Vagina (tissue), 2 donors: ENCODE measurements at regions not wholly inside any gene's neighbourhood (a gene's known extent, or its start where the extent isn't known, plus 50 kb on each side); places are given as distances from the start of the nearest gene placed in this dataset.

Experiments
- POLR2A ChIP-seq, 2 donors: fragments of 450-650 bp; IDR thresholded peaks; one replicate each; pipeline ENCODE4 v1.6.1; 2017; ENCODE audit warnings: antibody characterized with exemption in 2 of 2, mild to moderate bottlenecking in 2 of 2, moderate library complexity in 2 of 2
- POLR2AphosphoS5 ChIP-seq, 2 donors: sonication (generic); formaldehyde crosslinking; IDR thresholded peaks; one replicate each; pipeline ENCODE4 v1.9.0; 2017; ENCODE audit warnings: antibody characterized with exemption in 2 of 2, mild to moderate bottlenecking in 2 of 2, low read depth in 1 of 2; ENCODE audit not compliant: insufficient read depth in 1 of 2
- TF ChIP-seq, protein P1 (sequence below), 3 experiments: fragments of 450-650 bp in 2 of 3; fragments of 200-600 bp in 1 of 3; sonication (generic) in 1 of 3; IDR thresholded peaks; one replicate each; pipeline ENCODE4 v1.5.1; 2017 to 2019; ENCODE audit warnings: antibody characterized with exemption in 3 of 3, mild to moderate bottlenecking in 2 of 3, moderate library complexity in 2 of 3

- TF ChIP-seq, protein P1, sequence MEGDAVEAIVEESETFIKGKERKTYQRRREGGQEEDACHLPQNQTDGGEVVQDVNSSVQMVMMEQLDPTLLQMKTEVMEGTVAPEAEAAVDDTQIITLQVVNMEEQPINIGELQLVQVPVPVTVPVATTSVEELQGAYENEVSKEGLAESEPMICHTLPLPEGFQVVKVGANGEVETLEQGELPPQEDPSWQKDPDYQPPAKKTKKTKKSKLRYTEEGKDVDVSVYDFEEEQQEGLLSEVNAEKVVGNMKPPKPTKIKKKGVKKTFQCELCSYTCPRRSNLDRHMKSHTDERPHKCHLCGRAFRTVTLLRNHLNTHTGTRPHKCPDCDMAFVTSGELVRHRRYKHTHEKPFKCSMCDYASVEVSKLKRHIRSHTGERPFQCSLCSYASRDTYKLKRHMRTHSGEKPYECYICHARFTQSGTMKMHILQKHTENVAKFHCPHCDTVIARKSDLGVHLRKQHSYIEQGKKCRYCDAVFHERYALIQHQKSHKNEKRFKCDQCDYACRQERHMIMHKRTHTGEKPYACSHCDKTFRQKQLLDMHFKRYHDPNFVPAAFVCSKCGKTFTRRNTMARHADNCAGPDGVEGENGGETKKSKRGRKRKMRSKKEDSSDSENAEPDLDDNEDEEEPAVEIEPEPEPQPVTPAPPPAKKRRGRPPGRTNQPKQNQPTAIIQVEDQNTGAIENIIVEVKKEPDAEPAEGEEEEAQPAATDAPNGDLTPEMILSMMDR (IDR thresholded peaks at IDR 0.05) = no peak
- TF ChIP-seq POLR2AphosphoS5 (IDR thresholded peaks at IDR 0.05; ENCODE audit: insufficient read depth in 1 of 2, low read depth in 1 of 2) = no peak
- TF ChIP-seq POLR2A (IDR thresholded peaks at IDR 0.05) = no peak
These were observed 86.4 kb downstream of the NAV1 start for GRCh38 chr1:201625226-201625761.
